WTC11 (cell line): ENCODE measurements at regions not wholly inside any gene's neighbourhood (a gene's known extent, or its start where the extent isn't known, plus 50 kb on each side); places are given as distances from the start of the nearest gene placed in this dataset.

Source experiments
- CBFB ChIP-seq: sonication (generic); formaldehyde crosslinking; IDR thresholded peaks from 2 replicates; pipeline ENCODE4 v1.8.1; 2022; ENCODE audit warnings: mild to moderate bottlenecking, low read depth, missing genetic modification reagents
- CTCF ChIP-seq: fragments of 200-600 bp; IDR thresholded peaks from 2 replicates; pipeline ENCODE4 v1.8.0; 2022; ENCODE audit warnings: antibody characterized with exemption
- RELA ChIP-seq: sonication (generic); formaldehyde crosslinking; IDR thresholded peaks from 2 replicates; pipeline ENCODE4 v1.8.1; 2022; ENCODE audit warnings: missing genetic modification reagents, mild to moderate bottlenecking, borderline replicate concordance

- TF ChIP-seq CBFB (CRISPR knock-in tag), result no peak
- TF ChIP-seq CTCF, result no peak
- TF ChIP-seq RELA (CRISPR knock-in tag), result no peak
Measured at GRCh38 chr20:55354720-55355119, 650.6 kb downstream of the CBLN4 start.
